Hematopoietic multipotent progenitor cell treated with erythropoietin and hydrocortisone succinate and interleukin-3 and kit ligand, for 15 days (in vitro differentiated cells): ENCODE measurements at regions not wholly inside any gene's neighbourhood (a gene's known extent, or its start where the extent isn't known, plus 50 kb on each side); places are given as distances from the start of the nearest gene placed in this dataset.
A peak's percentile ranks its signal among the peaks of the same experiment; 100 is the strongest.

Source experiments
- DNase-seq: peaks from one replicate; pipeline ENCODE4 v3.0.0-alpha.2; 2015; ENCODE audit warnings: low spot score

DNA sequence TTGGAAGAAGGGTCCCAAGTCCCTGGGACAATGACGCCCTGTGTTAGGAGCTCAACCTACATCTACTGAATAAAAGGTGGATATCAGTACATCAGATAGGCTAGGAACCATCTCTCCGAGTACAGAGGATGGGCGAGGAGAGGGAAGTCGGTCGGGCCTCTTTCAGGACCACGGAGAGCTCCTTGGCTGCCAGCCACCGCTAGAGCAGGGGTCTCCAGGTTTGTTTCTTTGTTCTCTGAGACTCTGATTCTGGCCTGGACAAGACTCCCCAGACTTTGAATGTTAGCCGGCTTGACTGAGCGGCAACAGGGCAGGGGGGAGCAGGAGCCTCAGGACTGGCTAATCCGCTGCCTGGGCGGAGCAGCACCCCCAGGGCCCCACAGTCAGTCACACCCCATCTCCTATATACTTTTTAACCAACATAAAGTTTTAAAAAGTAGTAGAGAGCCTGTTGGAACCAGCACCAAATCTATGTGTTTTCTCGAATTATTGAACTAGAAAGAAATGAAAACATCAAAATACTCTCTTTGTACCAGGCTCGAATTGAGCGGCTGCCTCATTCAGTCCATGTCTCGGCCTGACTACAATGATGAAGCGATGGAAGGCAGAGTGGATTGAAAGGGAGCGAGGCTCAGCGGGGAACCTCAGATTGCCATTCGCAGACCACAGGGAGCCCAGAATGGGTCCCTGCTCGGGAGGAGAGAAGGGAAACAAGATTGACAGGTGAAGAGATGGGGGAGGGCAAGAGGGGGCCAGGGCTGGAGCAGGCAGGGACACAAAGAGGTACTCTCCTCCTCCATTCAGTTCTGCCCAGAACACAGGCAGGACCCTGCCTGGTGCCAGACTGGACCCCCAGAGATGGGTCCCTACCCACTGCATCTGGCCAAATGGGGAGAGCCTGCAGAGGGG lies 131.6 kb downstream of the TPRA1 start:
- no peak for DNase-seq

DNA sequence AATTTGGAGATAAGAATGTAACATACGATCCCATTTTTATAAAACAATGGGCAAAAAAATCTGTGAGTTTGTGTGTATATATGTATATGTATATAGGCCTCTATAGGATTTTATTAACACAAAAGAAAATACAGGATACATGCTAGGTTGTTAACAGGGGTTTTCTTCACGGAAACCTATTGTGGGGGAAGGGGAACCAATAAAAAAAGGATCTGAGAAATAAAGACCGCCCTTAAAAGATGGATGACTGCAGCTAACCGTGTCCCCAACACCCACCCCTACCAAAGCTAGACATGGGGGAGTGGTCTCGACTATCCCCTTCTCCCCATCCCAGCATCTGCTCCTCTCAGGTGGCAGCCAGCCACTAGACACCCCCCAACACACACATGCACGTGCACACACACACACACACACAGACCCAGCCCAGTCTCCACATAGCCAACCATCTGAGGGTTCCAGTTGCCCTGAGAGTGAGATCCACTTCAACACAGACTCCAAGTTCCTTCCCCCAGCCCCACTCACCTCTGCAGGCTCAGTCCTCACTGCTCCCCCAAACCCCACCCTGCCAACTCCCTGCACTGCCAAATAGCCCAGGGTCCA lies 132.9 kb downstream of the TPRA1 start:
- no peak for DNase-seq

DNA sequence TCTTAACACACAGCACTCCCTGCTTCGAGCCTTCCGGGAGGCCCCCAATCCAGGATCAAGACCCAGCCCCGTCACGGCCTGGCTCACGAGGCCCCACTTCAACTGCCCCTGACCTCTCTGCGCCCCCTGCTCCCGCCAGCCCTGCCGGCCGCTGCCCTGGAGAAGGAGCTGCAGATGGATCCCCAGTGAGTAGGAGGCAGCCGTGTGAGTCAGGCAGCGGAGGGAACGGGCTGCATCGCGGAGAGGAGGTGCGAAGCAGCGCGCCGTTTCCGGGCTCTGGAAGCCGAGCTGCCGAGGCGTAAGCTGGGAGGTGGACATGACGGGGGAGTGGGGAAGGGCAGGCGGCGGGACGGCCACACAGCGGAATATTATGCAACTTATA lies 133.4 kb downstream of the TPRA1 start:
- DNase-seq = no peak

DNA sequence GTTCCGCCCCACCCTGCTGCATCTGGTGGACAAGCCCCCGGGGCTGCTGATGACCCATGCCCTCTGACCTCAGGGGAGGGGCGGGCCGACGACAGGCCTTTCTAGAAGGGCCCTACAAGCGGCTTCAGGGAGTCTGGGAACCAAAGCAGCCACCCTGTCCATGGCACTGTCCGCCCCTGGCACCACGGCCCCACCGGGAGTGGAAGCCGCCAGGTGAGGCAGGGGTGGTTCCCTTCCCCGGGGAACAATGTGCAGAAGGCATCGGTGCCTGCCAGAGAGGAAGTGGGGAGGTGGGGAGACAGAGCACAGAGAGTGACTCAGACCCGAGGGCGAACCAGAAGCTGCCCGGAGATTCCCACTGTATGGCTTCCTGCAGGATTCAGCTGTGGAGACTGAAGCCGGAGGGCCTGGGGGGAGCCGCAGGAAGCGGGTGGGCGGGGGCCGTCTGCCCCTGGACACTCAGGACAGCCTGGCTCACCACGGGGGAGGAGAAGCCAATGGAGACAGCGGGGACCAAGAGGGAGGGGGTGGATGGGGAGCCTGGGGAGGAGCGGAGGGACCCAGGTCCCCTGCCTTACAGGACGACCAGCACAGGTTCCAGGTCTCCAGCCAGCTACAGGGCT lies 134.0 kb downstream of the TPRA1 start:
- DNase-seq = no peak

DNA sequence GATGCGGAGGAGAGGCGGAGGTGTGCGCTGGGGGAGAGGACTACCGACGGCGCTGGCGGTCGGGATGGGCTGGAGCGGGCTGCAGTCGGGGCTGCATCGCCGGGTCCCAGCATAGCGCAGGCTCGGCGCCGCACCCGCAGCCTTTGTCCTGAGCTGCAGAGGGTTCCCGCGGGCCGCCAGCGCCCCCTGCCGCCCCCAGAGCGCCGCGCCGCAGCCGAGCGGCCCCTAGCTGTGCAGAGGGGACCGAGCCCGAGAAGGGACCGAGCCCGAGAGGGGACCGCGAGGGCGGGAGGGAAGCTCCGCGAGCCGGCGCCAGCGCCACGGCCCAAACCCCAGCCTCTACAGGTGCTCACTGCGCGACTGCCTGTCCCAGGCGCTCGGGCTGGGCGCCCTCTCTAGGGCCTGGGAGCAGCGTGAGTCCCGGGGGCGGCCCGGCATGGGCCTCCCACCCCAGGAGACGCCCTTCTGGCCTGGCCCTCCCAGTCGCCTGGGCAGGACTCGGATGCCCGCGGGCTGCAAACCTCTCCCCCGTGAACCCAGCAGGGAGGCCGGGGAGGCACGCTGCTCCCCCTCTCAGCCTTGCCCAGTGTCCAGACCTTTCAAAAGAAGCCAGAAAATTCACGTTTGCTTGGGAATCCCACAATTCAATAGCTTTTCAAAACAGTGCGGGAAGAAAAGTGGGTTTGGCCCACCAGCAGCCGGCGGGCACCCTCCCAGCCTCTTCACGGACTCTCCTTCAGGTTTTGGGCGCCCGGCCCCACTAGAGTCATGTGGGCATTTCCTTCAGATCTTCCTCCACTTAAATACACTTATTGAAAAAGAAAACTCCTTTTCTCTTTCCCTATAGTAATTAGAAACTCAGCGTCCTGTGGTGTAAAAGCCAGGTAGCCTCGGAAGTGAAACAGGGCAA lies 134.7 kb downstream of the TPRA1 start:
- DNase-seq = peak; percentile 9

DNA sequence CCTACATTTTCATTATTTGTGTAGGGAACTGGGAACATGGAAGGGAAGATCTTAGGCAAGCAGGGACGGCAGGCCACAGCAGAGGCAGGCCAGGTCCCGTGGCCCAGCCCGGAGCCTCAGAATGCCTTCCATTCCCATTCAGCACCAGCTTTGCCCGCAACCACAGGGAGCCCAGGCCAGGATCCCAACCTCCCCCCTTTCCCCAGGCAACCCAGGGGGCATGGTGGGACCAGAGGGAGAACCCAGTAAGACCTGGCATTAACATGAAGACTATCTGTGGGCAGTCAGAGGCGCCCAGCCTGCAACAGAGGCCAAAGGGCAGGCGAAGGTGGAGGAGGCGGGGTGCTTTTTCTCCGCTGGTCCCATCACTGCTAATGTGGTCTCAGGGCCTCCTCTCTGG lies 135.6 kb downstream of the TPRA1 start:
- no peak for DNase-seq

DNA sequence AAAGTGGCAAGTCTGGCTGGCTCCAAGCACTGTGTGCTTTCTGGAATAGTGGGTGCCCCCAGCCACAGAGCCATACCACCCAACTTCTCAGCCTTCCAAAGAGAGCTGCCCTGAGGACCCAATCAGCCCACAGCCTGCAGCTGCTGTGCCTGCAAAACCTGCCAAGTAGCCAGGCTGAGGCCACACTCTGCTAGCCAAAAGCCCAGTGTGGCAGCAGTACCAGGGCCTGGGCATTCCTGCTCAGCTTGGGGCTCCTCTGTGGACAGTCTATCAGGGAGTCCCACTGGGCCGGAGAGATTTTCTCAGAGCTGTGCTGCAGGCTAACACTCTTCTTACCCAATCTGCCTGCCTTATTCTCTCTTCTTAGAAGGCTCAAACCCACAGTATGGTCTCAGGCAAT lies 136.5 kb downstream of the TPRA1 start:
- DNase-seq = no peak

DNA sequence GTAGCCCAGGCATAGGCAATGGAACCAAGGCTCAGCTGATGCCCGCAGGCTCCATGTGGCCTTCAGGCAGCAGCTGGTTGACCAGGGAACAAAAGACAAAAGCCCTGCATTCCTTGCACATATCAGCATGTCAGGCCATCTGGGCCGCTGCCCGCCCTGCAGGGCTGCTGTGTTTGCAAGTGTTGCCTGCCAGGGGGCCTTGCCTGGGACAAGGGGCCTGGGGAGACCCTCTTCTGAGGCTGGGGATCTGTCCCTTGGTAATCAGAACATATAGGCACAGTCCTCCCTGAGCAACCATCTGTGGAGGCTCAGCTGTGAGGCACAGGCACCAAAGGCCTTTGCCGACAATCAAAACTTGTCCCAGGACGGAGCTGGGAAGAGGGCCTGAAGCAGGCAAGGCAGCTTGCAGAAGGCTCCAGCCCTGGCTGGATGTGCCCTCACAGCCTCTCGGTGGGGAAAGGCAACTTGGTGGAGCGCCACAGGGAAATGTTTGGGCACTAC lies 138.2 kb downstream of the TPRA1 start:
- no peak for DNase-seq

DNA sequence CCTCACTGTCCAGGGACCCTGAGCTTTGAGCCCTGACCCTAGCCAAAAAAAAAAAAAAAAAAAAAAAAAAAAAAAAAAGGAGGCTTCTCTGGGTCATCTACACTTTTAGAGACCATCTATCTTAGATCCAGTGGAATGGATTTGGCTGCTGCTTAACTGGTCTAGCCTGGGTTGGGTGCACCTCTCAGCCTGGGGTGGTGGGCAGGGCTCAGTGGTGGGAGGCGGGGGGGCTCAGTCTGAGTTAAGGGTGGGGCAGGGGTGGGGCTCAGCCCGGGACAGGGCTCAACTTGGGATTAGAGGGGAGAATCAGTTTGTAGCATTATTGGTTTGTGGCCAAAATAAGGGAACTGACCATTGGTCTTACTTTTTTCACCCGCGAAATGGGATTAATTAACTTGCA lies 139.2 kb downstream of the TPRA1 start:
- no peak for DNase-seq

DNA sequence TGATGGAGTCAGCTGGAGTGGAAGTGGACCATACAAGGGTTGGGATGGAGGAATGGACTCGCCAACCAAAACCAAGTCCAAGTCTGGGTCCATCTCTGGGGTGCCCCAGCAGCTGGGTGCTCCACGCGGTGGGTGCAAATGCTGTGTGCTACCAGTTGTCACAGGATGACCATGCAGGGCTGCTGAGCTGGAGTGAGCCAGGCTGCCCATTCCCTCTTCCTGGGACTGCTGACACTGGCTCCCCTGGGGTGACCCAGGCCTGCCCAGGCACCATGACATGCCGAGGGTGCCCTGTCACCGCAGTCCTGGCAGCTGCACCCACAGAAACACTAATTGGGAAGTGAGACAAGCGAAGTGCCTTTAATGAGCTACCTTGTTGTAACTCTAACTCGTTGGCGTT lies 140.2 kb downstream of the TPRA1 start:
- DNase-seq = no peak

DNA sequence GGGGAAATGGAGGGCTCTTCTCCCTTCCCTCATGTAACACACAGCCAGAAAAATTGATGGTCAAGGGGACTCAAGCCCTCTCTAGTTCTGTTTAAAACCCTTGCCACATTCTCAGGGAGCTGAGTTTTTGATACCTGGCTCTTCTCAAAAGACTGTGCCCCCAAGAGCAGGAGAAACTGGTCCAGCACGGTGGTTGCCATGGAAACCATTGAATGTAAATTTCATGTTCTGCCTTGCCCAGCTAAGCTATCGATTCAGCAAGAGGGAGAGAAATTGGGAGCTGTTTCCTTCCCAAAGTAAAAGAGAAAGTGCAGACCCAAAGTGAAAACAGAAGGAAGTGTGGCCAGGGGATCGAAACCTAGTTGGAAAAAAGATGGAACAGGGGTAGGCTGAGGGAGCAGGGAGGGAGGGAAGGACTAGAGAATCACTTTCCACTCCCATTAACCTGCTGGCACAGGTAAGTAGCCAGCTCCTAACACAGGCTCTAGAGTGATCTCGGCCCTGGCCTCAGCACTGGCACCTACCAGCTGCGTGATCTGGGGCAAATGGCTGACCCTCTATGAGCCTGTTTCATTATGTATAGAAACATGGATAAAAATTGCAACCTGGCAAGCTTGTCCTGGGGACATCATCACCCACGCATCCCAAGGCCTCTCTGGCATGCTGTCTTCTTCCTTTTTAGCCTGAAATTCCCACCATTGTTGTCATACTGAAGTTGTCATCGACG lies 140.9 kb downstream of the TPRA1 start:
- no peak for DNase-seq

DNA sequence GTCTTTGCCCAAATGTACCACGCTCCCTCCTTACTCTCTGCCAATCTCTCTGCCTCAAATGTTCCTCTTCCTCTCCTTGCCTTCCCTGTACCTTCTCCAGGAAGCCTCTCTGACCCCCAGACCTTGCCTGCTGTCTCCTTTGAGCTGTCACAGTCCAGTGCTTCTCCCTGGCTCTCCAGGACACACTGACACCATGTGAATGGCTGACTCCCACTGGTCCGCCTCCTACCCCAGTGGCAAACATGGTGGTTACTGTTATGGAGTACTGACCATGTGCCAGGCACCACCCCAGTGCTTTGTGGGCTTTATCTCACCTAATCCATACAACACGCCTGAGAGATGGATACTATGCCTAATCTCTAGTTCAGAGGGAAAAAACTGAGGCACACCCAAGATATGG lies 141.9 kb downstream of the TPRA1 start:
- no peak for DNase-seq

DNA sequence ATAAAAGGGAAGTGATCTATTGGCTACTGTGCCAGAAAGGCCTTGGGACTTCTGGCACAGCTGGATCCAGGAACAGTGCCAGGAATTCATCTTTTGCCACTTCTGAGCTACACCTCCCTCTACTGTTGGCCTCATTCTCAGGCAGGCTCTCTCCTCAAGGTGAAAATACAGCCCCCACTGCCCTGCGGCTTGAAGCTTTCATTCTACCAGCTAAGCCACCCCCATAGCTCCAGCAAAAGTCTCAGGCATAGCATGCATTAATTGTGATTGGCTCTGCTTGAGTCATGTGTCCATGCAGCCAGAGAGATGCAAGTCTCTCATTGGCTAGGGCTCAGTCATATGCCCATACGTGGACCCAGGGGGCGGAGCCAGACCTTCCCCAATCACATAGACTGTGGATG lies 142.4 kb downstream of the TPRA1 start:
- no peak for DNase-seq

DNA sequence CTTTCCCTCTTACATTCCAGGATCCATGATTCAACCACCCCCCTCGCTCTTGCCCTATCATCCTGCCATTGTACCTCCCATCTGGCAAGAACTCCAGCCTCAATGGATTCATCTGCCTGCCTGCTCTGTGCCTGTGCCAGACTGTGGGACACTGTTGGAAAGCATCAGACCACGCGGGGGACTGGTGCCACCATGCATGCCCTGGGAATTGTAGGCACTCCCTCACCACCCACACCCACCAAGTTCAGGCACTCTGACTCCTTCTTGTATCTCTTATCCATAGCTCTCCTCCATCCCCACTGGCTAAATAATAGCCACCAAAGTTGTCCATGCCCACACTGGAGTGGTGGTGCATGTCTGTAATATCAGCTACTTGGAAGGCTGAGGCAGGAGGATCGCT lies 143.8 kb downstream of the TPRA1 start:
- DNase-seq = no peak

DNA sequence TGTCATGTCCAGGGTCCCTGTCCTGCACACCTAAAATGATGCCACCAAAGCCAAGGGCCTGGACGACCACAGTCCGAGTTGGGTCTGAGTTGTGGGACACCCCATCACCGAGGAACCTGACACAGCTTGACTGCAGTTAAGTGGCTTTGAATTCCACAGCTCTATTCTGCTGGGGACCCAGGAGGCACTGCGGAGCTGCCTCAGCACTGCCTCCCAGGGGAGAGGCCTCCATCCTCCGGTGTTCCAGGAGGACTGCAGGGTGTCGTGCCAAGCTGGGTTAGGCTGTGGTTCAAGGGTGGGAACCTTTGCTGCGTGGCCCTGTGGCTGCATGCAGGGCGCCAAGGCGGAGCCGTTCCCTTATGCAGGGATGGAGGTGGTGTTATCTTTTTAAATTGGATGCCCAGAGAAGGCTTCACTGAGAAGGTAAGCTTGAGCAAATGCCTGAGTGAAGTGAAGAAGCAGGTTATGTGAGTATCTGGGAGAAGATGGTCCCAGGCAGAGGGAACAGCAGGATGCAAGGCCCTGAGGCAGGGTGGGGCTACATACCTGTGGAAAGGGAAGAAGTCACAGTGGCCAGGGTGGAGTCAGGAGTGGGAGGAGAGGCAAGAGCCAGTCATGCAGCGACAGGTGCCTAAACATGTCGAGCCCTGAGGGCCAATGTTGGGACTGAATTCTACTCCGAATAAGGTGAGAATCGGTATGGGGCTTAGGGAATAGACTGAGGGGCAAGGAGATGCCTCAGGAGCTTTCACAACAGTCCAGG lies 144.8 kb downstream of the TPRA1 start:
- DNase-seq = no peak

DNA sequence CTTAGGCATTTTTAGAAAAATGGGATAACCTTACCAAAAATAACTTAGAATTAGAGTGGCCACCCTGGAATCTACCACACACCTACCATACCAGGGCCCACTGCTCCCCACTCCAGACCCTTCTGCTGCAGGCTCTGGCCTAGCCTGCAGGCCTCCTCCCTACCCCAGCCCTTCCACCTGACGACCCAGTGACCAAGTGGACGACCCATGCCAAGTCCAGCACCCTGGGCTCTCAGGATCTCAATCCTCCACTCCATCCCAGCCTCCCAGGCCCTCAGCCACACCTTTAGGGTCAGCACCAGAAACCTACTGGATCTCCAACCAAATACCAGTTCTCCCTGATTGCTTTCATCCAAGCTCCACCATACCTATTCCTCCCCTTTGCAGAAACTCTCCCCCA lies 145.8 kb downstream of the TPRA1 start:
- no peak for DNase-seq

DNA sequence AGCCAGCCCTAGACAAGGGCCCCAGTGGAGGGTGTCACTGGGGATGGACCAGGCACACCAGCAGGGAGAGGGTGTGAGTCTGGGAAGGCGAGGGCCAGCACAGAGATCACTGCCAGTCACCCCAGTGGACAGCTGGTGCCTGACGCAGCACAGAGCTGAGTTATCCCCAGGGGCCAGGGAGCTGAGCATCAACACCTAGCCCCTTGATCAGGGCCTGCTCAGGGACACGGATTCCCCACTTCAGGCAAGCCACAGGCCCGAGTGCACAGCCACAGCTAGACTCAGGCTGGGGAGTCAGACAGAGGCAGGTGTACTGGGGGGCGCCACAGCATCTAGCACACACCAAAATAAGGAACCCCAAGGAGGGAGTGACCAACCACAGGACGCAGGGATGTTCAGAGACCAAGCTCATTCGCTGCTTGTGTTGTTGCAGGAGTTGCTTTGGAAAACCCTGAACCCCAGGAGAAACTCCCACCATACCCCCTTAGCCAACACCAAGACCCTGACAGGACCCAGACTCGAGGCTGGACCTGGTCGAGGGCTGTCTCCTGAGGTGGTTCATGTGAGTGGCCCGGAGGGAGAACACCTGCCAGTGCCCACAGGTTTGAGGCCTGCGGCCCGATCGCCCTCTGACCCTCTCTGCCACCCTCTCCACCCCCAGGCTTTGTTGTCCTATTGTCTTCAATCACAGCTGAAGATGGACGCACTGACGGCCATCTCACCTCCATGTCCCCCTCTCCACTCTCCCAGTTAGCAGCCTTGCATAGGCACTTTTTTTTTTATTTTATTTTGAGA lies 146.8 kb downstream of the TPRA1 start:
- DNase-seq = no peak

DNA sequence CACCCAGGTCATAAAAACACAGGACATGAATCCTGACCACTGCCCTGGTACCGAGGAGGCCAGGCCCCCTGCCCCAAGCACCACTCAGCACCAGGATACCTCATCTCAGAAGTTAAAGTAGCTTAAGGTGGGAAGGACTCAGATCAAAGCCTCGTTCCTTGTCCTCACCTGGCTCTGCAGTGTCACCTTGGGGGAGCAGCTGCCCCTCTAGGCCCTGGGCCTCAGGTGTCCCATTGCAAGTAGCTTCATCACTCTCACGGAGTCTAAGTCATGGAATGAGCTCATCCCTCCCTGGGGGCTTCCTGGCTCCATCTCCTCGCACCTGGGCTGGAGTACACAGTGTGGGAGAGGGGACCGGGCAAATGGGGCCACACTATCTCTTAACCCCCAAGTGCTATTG lies 148.0 kb downstream of the TPRA1 start:
- no peak for DNase-seq

DNA sequence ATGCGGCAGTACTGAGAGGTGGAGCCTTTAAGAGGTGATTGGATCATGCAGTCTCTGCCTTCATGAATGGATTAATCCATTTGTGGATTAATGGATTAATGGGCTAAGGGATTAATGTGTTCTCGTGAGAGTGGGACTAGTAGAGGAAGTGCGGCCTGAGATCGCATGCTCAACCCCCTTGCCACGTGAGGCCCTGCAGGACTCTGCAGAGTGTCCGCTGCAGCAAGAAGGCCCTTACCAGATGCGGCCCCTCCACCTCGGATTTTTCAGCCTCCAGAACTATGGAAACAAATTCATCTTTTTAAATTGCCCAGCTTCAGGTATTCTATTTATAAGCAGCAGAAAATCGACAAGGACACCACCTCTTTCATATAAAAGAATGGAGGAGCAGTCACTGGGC lies 148.8 kb downstream of the TPRA1 start:
- no peak for DNase-seq

DNA sequence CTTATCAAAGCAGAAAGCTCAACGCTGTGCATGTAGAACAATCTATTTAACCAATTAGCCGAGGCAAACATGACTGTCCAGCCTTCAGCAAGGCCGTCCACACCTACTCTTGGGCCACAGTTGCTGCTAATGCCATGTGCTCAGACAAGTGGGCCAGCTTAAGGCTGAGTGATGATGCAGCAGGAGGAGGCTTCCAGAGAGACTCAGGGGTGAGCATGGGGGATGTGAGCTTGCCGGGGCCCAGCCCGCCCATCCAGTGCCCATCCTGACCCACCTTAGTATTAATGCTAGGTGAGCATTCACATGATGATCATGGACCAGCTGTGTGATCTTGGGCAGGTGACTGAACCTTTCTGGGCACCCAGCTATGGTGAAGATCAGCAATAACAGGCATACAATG lies 150.1 kb downstream of the TPRA1 start:
- no peak for DNase-seq
